ENCODE measurements at regions not wholly inside any gene's neighbourhood (a gene's known extent, or its start where the extent isn't known, plus 50 kb on each side); places are given as distances from the start of the nearest gene placed in this dataset.
A peak's percentile ranks its signal among the peaks of the same experiment; 100 is the strongest.

GRCh38 chr3:68483601-68484000 lies 448.7 kb downstream of the TAFA4 start:
- WGBS, 5 donors = 56 to 66% (median 64%) methylated on average over 3 of the region's 3 CpGs
- DNase-seq = peak in 1 of 2 donors; percentile 12
- Histone ChIP-seq H3K27me3 (no peaks in the 10 kb centered on the region), H3K9me3 (no peaks in the 10 kb centered on the region), H3K4me3 (no peak overlapping the region), H3K27ac (peak overlapping the region in 2 of 5 donors; percentile 7 to 23), H3K4me1 (peaks cover 0 to 12% (median 0%) of the 10 kb centered on the region in 4 donors), H3K36me3 (no peaks in the 10 kb centered on the region)
- intact Hi-C loops (cut with DNase I; ENCODE audit: low total_unique reads) = no loop called here
- no peak for TF ChIP-seq POLR2AphosphoS5 (IDR thresholded peaks at IDR 0.05)
- TF ChIP-seq EP300 (IDR thresholded peaks at IDR 0.05) = no peak
- no peak for TF ChIP-seq POLR2A (IDR thresholded peaks at IDR 0.05)
- no peak for TF ChIP-seq CTCF (IDR thresholded peaks at IDR 0.05)

DNA sequence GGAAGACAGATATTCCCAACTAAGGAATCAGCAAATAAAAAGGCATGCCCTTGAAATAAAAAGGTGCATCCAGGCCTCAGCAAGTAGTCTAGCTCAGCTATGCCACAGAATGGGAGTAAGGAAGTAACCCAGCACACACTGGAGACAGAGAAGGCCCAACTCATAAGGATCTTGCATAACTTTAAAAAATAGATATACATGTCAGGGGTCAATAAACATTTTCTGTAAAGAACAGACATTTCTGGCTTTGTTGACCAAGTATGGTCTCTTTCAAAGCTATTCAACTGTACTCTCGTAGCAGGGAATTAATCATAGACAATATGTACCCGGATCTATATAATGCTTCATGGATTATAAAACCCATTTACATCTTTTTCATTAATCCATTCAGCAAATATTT lies 449.3 kb downstream of the TAFA4 start:
- Histone ChIP-seq H3K36me3 (no peaks in the 10 kb centered on the region), H3K27me3 (no peaks in the 10 kb centered on the region), H3K4me3 (no peak overlapping the region), H3K27ac (peak overlapping the region in 1 of 5 donors; percentile 23), H3K9me3 (no peaks in the 10 kb centered on the region), H3K4me1 (peaks cover 0 to 12% (median 0%) of the 10 kb centered on the region in 4 donors)
- no peak for TF ChIP-seq CTCF (IDR thresholded peaks at IDR 0.05)
- TF ChIP-seq POLR2A (IDR thresholded peaks at IDR 0.05) = no peak
- no peak for TF ChIP-seq POLR2AphosphoS5 (IDR thresholded peaks at IDR 0.05)
- no peak for TF ChIP-seq EP300 (IDR thresholded peaks at IDR 0.05)
- WGBS, 5 donors = 35 to 51% (median 45%) methylated on average over 2 of the region's 2 CpGs
- intact Hi-C loops (cut with DNase I; ENCODE audit: low total_unique reads) = no loop called here
- DNase-seq = peak in 1 of 2 donors; percentile 35

DNA sequence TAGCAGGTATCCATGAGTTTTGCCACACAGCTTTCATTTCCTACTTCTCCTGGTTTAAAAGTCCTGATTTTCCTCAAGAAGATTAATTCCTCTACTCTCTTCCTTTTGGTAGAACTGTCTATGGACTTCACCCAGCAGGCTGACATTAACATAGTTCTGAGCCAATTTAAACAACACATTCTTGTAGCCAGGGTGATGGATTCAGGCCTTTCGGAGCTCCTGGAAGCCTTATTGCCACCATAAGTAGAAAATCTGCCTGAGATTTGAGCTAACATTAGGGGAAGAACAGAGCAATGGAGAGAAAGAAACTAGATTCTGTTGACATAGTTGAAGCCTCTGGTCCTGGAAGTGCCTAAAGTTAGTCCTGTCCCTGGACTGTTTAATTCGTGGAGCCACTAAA lies 449.8 kb downstream of the TAFA4 start:
- Histone ChIP-seq H3K27ac (no peak overlapping the region), H3K9me3 (no peaks in the 10 kb centered on the region), H3K36me3 (no peaks in the 10 kb centered on the region), H3K4me3 (no peak overlapping the region), H3K27me3 (no peaks in the 10 kb centered on the region), H3K4me1 (peaks cover 0 to 12% (median 0%) of the 10 kb centered on the region in 4 donors)
- DNase-seq = peak in 1 of 2 donors; percentile 41
- 30 to 49% (median 42%) methylated on average over 2 of the region's 2 CpGs for WGBS, 5 donors
- TF ChIP-seq CTCF (IDR thresholded peaks at IDR 0.05) (no peak), EP300 (IDR thresholded peaks at IDR 0.05) (no peak), POLR2A (IDR thresholded peaks at IDR 0.05) (no peak)
- intact Hi-C loops (cut with DNase I; ENCODE audit: low total_unique reads) = no loop called here

- TF ChIP-seq EP300 (IDR thresholded peaks at IDR 0.05) (no peak), POLR2AphosphoS5 (IDR thresholded peaks at IDR 0.05) (no peak), POLR2A (IDR thresholded peaks at IDR 0.05) (no peak), CTCF (IDR thresholded peaks at IDR 0.05) (no peak)
- no peaks in the 10 kb centered on the region for H3K36me3 ChIP-seq
- 78 to 94% (median 83%) methylated on average over 3 of the region's 3 CpGs for WGBS, 5 donors
- intact Hi-C loops (cut with DNase I; ENCODE audit: low total_unique reads) = no loop called here
- peaks cover 0 to 12% (median 0%) of the 10 kb centered on the region in 4 donors for H3K4me1 ChIP-seq
- H3K27ac ChIP-seq = no peak overlapping the region
- H3K27me3 ChIP-seq = no peaks in the 10 kb centered on the region
- H3K9me3 ChIP-seq = no peaks in the 10 kb centered on the region
- no peak for DNase-seq
- no peak overlapping the region for H3K4me3 ChIP-seq
Measured at GRCh38 chr3:68479779-68480178, 452.6 kb downstream of the TAFA4 start.
